ENCODE measurements at regions not wholly inside any gene's neighbourhood (a gene's known extent, or its start where the extent isn't known, plus 50 kb on each side); places are given as distances from the start of the nearest gene placed in this dataset.

DNA sequence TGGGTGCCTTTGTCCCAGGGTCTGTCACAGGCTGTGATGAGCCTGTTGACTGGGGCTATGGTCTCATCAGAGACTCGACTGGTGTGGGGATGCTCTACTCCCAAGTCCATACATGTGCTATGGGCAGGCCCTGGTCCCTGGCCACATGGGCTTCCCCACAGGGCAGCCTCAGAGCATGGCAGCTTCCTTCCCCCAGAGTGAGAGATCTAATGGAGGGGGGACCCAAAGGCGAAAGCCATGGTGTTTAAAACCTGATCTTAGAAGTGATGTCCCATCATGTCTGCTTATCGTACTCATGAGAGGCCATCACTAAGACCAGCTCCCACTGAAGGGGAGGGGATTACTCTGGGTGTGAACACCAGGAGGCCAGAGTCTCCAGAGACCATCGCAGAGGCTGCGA is 279.0 kb upstream of the RTL1 start:
- DNase-seq (ENCODE audit: low read depth) = no peak
- H3K4me3 ChIP-seq (ENCODE audit: low read depth, low read length) = no peak overlapping the region

DNA sequence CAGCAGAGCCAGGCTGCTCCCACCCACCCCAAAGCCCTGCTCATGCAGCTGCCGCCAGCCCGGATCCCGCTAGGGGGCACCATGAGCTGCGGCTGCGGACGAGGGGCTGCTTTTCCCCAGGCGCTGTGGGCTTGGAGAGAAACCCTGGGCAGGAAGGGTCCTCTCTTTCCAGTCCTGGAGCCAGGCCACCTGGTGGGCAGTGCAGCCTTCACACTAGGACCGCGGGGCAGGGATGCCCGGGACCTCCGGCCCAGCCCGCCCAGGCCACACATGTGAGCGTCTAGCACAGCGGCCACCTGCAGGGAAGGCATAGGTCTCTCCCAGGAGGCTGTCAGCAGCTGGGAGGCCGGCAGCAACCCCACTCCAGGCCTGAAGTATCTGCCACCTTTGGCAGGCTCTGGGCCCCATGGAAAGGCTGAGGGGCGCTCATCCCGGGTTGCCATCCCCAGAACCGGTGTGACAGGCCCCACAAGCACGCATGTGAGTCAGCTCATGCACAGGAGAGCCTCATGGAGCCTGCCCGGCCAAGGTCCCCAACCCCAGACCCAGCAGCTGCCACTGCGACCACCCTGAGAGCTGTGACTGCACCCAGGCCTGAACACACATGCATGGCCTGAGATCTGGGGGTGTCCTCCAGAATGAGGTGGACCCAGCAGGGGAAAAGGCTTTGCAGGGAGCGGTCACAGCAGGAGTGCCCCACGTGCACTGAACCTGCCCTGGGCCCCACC is 280.0 kb upstream of the RTL1 start:
- H3K4me3 ChIP-seq (ENCODE audit: low read depth, low read length) = no peak overlapping the region
- DNase-seq (ENCODE audit: low read depth) = no peak

DNA sequence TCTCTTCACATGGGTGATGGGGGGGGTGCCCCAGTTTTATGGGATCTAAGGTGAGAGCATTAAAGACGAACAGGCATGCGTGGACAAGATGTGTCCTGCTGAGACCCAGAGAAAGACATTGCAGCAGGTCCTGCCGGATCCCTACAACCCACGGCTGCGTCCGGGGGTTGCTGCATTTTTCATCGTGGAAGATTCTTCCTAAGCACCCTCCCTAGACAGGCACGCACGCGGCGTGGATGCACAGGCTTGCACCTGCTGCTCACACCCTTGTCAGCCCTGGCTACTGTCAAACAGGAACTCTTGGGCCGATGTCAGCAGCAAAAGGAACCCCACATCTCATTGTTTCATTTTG is 280.6 kb upstream of the RTL1 start:
- no peak for DNase-seq (ENCODE audit: low read depth)
- no peak overlapping the region for H3K4me3 ChIP-seq (ENCODE audit: low read depth, low read length)

DNA sequence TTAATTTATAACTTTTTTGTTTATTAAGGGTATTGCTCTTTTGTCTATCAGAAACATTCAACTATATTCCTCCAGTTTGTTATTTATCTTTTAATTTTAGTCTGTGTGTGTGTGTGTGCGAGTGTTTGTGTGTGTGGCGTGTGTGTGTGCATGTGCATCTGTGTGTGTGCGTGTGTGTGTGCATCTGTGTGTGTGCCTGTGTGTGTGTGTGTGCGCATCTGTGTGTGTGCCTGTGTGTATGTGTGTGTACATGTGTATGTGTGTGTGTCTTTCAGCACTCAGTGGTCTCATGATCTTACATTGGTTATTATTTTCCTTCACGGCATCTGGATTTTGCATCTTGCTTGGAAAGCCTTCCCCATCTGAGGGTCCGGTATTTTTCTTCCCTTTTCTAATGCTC is 281.1 kb upstream of the RTL1 start:
- H3K4me3 ChIP-seq (ENCODE audit: low read depth, low read length) = no peak overlapping the region
- DNase-seq (ENCODE audit: low read depth) = no peak

DNA sequence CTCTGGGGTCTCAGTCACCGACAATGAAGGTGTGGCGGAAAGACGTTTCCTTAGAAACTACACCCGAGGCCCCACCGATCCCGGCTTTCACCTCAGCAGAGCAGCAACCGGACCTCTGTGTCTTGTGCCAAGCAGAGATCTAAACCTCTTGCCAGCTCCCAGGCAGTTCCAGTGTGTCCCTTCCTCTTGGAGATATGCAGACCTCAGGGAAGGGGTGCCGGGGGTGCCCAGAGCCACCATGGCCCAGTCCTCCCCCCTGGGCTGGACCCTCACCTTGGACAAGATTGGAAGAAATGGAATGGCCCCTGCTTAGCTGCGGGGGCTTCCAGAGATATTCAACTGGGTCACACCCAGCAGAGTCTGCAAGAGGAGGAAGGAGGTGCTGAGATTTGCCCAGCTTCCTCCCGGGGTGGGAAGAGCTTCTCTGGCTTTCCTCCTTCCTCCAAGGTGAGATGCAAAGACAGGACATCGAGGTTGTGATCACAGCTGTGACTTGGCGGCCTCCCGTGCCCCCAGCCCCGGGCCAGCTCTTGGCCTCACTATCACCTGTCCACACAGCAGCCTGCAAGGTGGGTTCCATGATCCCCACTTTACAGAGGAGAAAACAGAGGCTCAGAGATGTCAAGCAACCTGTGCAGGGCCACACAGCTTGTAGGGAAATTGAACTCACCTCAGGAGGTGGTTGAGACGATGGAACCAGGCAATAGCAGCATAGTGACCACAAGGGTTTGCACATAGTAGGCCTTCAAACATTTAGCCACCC is 281.7 kb upstream of the RTL1 start:
- no peak overlapping the region for H3K4me3 ChIP-seq (ENCODE audit: low read depth, low read length)
- DNase-seq (ENCODE audit: low read depth) = no peak

DNA sequence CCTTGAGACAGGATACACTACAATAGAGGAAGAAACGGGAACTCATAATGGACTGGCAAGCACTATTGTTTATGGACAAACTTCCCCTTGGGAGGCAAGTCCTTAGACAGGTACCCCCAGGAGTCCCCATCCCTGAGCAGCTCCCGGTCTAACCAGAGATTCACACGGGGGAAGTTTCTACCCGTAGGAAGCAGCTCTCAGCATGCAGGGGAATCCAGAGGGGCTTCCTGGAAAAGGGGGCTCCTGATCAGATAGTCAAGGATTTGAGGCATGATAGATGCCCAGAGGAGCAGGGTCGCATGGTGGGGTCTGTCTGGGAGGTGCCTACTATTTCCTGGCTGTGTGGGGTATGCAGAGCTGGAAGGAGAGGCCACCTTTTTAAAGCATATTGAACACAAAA is 282.4 kb upstream of the RTL1 start:
- no peak overlapping the region for H3K4me3 ChIP-seq (ENCODE audit: low read depth, low read length)
- no peak for DNase-seq (ENCODE audit: low read depth)

DNA sequence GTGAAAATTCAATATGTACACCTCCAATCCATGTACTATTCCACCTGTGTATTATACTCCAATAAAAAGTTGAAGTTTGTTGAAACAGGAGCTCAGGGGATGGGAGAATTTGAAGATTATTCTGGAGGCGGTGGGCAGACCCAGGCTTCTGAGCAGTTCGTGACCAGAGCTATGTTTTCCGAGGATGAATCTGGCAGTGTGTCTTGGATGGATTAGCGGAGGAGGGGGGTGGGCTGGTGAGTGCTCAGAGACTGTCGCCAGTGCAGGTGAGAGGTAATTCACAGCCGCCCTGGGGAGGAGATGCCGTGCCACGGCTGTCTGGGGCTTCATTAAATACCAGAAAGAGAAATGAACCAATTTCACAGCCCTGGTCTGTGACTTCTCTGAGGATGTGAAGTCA is 283.0 kb upstream of the RTL1 start:
- no peak overlapping the region for H3K4me3 ChIP-seq (ENCODE audit: low read depth, low read length)
- DNase-seq (ENCODE audit: low read depth) = no peak

DNA sequence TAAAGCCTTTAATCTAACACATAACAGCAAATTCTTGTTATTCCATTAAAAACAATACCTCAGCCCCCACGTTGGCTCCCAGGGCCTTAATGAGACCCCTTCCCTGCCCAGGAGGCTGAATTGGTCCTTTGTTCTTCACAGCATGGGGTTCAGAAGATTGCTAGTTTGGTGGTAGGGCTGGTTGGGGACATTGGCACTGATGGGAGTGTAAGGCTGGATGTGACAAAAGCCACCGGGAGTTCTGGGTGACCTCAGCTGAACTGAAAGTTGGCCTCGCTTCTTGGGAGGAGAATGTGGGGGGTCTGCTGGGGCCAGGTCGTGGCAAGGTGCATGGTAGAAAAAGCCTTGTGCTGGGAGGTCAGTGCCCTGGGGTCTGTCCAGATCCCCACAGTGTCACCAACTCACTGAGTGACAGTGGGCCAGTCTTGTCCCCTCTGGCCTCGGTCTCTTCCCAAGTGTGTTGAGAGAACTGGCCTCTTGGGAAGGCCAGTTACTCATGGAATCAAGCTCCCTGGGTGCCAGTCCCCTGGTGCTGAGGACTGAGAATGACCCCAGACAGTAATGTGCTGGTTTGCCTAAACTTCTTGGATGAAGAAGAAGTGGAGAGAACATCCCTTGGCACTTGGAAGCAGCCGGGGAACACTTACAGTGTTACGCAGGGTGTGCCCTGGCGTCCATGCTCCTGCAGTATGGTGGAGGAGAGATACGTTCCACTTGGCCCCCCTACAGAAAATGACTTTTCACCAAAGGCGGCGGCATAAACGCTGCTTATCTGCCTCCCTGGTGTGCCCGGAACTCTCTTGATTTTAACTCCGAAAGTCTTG is 283.7 kb upstream of the RTL1 start:
- DNase-seq (ENCODE audit: low read depth) = no peak
- H3K4me3 ChIP-seq (ENCODE audit: low read depth, low read length) = no peak overlapping the region

DNA sequence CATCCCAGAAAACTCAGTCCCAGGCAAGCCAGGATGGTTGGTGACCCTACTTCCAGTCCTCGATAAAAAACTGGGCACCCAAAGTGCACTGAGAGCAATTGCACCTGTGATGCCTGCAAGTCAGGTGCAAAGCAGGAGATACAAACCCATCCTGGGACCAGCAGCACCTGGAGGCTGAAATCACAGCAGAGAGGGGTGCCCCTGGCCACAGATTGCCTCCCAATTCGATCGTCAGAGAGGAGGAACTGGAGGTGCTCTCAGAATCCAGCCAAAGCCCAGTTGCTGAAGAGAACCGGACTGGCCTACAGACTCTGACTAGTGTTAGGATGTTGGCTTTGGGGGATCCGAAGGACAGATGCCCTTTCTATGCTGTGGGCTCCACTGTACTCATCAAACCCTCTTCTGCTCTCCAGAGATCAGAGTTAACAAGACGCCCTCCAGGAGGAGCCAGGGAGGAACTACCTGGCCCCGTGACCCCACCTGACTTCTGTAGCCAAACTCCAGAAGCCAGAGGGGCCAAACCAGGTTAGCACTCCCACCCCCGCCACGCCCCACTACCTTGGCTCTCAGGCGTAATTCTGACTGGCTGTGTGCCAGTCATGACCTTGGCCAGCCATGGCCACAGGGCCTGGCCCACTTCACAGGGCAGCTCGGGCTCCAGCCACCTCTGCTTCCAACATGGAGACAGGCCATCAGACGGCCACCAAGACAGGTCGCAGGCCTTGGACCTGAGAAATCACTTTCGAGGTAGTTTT is 284.5 kb upstream of the RTL1 start:
- no peak overlapping the region for H3K4me3 ChIP-seq (ENCODE audit: low read depth, low read length)
- DNase-seq (ENCODE audit: low read depth) = no peak

DNA sequence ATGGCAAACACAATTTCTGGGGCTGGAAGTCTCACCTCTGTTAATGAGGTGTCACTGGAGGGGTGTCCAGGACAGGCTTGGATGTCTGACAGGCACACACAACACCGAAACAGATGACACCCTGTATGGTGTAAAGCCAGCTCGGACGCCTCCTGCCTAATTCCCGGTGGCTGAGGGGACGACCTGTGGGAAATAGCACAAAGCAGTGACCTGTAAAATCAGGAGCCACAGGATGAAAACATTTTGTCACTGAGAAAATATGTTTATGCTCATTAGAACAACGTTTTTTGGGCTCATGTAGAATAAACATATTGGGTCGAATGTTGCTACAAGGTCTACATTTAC is 285.0 kb upstream of the RTL1 start:
- no peak for DNase-seq (ENCODE audit: low read depth)
- no peak overlapping the region for H3K4me3 ChIP-seq (ENCODE audit: low read depth, low read length)

DNA sequence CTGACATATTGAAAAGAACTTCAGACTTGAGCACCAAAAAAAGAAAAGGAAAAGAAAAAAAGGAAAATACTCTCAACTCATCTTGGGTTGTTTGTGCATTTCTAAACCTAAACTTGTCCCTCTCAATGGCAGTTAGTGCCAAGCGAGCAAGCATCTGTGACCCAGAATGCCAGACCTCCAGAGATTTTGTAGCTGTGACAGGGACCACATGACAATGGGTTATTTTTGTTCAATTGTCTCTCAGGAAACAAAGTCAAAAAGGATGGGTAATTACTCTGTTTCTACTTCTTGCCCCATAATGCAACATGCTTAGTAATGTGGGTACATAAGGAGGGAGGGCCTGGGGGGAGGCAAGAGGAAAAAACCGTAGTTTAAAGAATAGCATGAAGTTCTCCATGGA is 285.7 kb upstream of the RTL1 start:
- no peak for DNase-seq (ENCODE audit: low read depth)
- no peak overlapping the region for H3K4me3 ChIP-seq (ENCODE audit: low read depth, low read length)

DNA sequence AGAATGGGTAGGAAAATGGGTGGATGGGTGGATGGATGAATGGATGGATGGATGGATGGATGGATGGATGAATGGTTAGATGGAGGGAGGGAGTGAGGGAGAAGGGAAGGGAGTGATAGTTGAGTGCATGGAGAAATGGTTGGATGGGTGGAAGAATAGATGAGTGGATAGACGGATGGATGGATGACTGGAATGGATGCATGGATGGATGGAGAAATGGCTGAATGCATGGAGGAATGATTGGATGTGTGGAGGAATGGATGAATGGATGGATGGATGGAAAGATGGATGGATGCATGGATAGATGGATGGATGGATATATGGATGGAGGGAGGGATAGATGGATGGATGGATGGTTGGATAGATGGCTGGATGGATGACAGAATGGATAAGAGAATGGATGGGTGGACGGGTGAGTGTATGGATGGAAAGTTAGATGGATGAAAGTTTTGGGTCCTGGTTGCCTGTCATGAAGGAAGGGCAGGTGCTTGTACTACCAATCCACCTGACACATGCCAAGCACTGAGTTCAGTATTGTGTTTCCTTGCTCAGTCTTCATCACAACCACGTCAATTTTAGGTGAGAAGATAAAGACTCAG is 286.5 kb upstream of the RTL1 start:
- no peak overlapping the region for H3K4me3 ChIP-seq (ENCODE audit: low read depth, low read length)
- DNase-seq (ENCODE audit: low read depth) = no peak

DNA sequence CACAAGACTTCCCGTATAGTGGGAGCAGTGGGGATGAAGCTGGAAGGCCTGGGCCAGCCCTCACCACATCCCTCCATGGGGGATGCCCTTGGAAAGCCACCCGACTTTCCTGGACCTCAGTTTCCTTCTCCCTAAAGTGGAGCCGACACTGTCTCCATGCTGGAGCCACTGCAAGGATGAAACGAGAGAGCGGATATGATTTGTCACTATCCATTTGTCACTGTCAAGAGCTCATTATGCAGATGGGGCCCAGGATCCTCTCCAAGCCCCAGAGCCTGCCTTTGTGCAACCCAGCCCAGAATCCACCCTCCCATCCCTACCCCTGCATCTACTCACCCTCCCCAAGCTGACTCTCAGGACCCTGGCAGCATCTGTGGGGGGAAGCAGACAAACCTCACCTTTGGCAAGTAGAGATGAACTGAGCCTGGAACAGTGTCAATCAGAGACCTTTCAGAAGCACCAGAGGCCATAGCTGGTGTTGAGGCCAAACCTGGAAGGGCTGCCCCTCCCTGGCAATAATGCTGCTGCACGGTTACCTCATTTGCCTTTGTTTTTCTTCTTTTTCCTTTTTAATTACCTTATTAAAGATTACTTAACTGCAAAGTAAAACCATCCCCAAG is 287.7 kb upstream of the RTL1 start:
- H3K4me3 ChIP-seq (ENCODE audit: low read depth, low read length) = no peak overlapping the region
- DNase-seq (ENCODE audit: low read depth) = no peak

DNA sequence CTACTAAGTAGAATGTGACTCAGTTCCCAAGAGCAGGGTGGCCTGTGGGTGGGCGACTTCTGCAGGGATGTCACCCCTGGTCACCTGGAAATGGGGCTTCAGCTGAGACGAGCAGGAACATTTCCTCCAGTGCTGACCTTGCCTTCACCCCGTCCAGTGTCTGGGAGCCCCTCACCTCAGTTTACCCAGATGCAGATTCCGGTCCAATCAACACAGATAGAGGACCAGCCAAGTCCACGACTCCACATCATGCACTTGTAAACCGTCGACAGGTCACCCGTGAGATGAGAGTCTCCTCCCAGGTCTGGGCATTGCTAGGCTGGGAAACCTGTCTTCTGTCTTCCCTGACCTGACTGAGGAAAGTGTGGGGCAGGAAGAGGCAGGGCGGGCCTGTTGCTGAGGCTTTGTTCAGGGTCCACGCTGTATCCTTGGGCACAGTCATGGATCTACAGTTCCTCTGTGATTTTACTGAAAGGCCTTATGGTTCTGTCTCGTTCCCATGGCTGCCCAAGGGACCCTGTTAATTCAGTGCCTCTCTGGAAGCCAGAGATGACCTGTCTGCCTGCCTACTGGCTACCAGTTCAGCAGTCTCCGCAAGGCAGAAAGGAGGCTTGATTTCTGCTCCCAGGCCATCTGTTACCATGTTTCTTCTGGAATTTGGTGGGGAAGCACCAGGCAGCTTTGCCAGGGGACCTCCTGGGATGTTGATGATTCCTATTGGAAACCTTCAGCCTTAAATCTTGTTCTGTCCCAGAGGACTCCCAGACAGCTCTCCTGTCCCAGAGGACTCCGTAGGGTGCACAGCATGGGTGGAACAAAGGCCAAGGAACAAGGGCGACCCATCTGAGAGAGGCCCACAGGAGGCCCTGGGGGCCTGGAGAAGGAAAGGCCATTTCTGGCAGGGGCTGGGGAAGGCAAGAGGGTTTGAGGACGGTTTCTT is 288.5 kb upstream of the RTL1 start:
- DNase-seq (ENCODE audit: low read depth) = no peak
- H3K4me3 ChIP-seq (ENCODE audit: low read depth, low read length) = no peak overlapping the region

DNA sequence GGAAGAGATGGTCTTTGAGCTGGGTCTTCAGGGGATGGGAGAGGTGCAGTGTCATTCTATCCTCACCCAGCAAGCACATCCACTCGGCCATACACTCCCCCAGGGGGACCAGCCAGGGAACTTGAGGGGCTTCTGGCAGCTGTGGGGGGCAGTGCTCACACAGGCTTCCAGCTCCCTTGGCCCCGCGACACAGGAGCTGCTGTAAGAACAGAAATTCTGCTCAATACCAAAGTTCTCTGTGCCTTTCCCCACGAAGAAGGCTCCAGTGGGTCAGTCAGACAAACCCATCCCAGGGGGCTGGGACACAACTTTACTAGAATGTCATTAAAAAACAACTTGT is 289.1 kb upstream of the RTL1 start:
- no peak for DNase-seq (ENCODE audit: low read depth)
- H3K4me3 ChIP-seq (ENCODE audit: low read depth, low read length) = no peak overlapping the region

DNA sequence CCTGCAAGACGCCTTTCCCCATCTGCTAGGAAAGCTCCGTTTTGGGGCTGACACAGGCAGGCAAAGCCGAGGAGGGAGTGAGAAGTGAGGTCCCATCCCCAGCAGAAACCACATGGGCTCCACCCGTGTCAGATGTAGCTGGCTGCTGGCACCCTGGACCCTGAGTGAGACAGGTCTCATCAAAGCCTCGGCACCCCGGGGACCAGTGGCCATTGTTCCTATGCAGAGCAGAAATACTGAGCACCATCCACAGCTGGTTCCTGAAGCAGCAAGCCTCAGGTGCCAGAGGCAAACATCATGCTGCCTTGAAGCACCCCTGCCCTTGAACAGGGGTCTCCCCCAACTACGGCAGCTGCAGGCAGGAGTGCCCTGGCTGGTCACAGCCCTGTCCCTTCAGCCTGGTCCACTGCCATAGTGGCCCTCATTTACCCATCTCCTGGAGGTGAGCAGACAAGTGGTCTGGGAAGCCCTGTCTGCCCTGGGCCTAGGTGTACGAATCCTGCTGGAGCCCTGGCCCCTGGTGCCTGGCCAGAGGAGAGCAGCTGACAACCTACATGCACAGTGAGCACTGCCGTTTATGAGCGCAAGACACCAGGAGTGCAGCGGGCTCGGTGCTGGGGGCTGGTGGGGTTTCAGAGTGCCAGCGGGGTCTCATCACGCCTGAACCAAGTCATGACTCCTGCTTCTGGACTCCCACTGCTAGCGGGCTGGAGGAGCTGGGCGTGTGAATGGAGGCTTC is 289.8 kb upstream of the RTL1 start:
- no peak for DNase-seq (ENCODE audit: low read depth)
- H3K4me3 ChIP-seq (ENCODE audit: low read depth, low read length) = no peak overlapping the region

DNA sequence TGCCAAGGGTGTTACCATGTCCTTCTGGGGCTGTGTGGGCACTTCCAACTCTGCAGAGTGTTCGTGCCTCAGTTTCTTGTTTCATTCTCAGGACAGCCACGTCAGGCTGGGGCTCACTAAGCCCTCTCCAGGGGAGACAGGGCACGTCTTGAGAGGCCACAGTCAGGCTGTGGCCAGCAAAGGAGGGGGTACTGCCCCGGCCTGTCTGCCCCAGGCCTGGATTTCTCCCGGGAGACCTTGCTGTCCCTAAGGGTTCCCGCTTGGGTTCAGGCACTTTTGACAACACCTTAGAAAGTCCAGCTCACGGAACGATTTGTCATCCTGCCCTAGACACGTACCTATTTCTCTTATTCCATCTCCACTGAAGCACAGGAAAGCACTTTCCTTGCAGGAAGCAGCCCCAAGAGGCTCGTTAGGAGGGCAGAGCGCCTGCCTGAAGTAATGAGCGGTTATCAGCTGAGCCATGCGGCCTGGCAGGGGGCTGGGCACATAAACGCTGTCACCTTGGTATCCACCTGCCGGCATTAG is 290.4 kb upstream of the RTL1 start:
- no peak overlapping the region for H3K4me3 ChIP-seq (ENCODE audit: low read depth, low read length)

More for the DNA sequence above, 290.4 kb upstream of the RTL1 start:
- DNase-seq (ENCODE audit: low read depth) = no peak

All from skeletal muscle cell (primary cell).